Hepatocyte (in vitro differentiated cells): ENCODE measurements at regions not wholly inside any gene's neighbourhood (a gene's known extent, or its start where the extent isn't known, plus 50 kb on each side); places are given as distances from the start of the nearest gene placed in this dataset.
A peak's percentile ranks its signal among the peaks of the same experiment; 100 is the strongest.

Experiments used
- DNase-seq: peaks from one replicate; pipeline ENCODE4 v3.0.0-alpha.2; 2016; ENCODE audit warnings: low spot score
- H2AFZ ChIP-seq: fragments of 200-600 bp; sonication (generic); 2 replicates; pipeline ENCODE4 v1.6.0; 2016; ENCODE audit warnings: antibody characterized with exemption, mild to moderate bottlenecking
- H3K27ac ChIP-seq: fragments of 200-600 bp; sonication (generic); 2 replicates; pipeline ENCODE4 v1.5.1; 2016; ENCODE audit warnings: mild to moderate bottlenecking
- H3K27me3 ChIP-seq: fragments of 200-600 bp; sonication (generic); 2 replicates; pipeline ENCODE4 v1.6.1; 2016
- H3K36me3 ChIP-seq: fragments of 200-600 bp; sonication (generic); replicated peaks from 2 replicates; pipeline ENCODE4 v1.5.1; 2016; ENCODE audit warnings: low read depth; ENCODE audit not compliant: insufficient read depth
- H3K4me1 ChIP-seq: fragments of 200-600 bp; sonication (generic); 2 replicates; pipeline ENCODE4 v1.5.1; 2016; ENCODE audit warnings: mild to moderate bottlenecking, moderate library complexity; ENCODE audit not compliant: insufficient read depth
- H3K4me2 ChIP-seq: fragments of 200-600 bp; sonication (generic); 2 replicates; pipeline ENCODE4 v1.6.0; 2016
- H3K4me3 ChIP-seq: fragments of 200-600 bp; sonication (generic); 2 replicates; pipeline ENCODE4 v1.5.1; 2016; ENCODE audit warnings: mild to moderate bottlenecking
- H3K79me2 ChIP-seq: fragments of 200-600 bp; sonication (generic); 2 replicates; pipeline ENCODE4 v1.6.0; 2017; ENCODE audit warnings: mild to moderate bottlenecking
- H3K9me2 ChIP-seq: fragments of 200-600 bp; sonication (generic); replicated peaks from 2 replicates; pipeline ENCODE4 v1.6.0; 2017; ENCODE audit warnings: mild to moderate bottlenecking; ENCODE audit not compliant: insufficient read depth
- H3K9me3 ChIP-seq: fragments of 200-600 bp; sonication (generic); 2 replicates; pipeline ENCODE4 v1.5.1; 2016; ENCODE audit warnings: low read depth, mild to moderate bottlenecking
- H4K20me1 ChIP-seq: fragments of 200-600 bp; sonication (generic); 2 replicates; pipeline ENCODE4 v1.6.0; 2016; ENCODE audit warnings: mild to moderate bottlenecking; ENCODE audit not compliant: insufficient read depth, poor library complexity, severe bottlenecking
- CTCF ChIP-seq: fragments of 200-600 bp; sonication (generic); IDR thresholded peaks from 2 replicates; pipeline ENCODE4 v1.5.1; 2016; ENCODE audit warnings: antibody characterized with exemption, mild to moderate bottlenecking; ENCODE audit not compliant: poor library complexity
- EZH2 ChIP-seq: fragments of 200-600 bp; sonication (generic); IDR thresholded peaks from 2 replicates; pipeline ENCODE4 v1.6.1; 2016; ENCODE audit warnings: antibody characterized with exemption, mild to moderate bottlenecking, borderline replicate concordance
- EZH2phosphoT487 ChIP-seq: fragments of 200-600 bp; sonication (generic); IDR thresholded peaks from one replicate; pipeline ENCODE4 v1.6.1; 2018; ENCODE audit warnings: antibody characterized with exemption, mild to moderate bottlenecking, low read depth, moderate library complexity; ENCODE audit not compliant: unreplicated experiment, severe bottlenecking
- WGBS: methylation state at CpG from one replicate; pipeline ENCODE4 v1.1.6; 2016; ENCODE audit warnings: low lambda C conversion rate; ENCODE audit errors: missing lambda C conversion rate; 5-methylcytosine and 5-hydroxymethylcytosine counted together

GRCh38 chr1:234756066-234756774 is 146.2 kb upstream of the IRF2BP2 start:
- 81% methylated on average over 13 of the region's 13 CpGs for WGBS
- TF ChIP-seq EZH2phosphoT487 (no peak), CTCF (no peak), EZH2 (no peak)
- Histone ChIP-seq H3K4me2 (no peak overlapping the region), H3K4me3 (no peak overlapping the region), H3K27ac (no peak overlapping the region), H3K9me2 (no peaks in the 10 kb centered on the region), H4K20me1 (no peaks in the 10 kb centered on the region), H3K36me3 (no peaks in the 10 kb centered on the region), H3K27me3 (no peaks in the 10 kb centered on the region), H3K4me1 (peaks cover 4% of the 10 kb centered on the region), H3K79me2 (no peaks in the 10 kb centered on the region), H2AFZ (no peak overlapping the region), H3K9me3 (no peaks in the 10 kb centered on the region)
- DNase-seq = no peak

DNA sequence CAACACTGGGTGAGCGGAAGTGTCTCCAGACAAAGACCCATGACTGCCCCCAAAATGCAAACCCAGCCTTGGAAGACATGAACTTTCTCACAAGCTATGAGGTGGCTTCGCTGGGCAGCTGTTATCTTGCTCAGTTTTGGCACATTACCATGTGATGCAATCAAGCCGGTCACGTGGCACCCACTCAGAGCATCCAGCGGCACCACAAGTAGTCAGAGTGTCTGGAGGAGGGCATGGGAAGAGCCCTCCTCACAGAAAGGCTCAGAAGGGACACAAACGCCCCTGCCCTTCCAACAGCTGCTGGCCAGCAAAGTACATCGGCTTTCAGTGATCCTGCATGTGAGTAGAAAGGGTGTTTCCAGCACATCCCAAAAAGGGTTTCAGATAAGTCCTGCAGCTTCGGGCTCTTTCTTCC is 145.5 kb upstream of the IRF2BP2 start:
- Histone ChIP-seq H3K9me2 (no peaks in the 10 kb centered on the region), H3K4me2 (no peak overlapping the region)

DNA sequence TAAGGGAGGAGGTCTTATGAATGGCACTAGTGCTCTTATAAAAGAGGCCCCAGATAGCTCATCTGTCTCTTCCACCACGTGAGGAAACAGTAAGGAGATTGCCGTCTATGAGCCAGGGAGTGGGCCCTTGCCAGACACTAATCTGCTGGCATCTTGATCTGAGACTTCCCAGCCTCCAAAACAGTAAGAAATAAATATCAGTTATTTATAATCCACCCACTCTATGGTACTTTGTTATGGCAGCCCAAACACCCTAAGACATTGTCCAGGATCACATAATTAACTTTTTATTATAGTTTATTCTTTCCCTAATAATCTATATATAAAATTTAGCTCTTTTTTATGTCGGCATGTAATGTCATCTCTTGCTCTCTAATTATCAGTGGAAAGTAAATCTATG is 144.0 kb upstream of the IRF2BP2 start:
- H4K20me1 ChIP-seq = no peaks in the 10 kb centered on the region
- 68% methylated on average over 3 of the region's 3 CpGs for WGBS
- H3K27me3 ChIP-seq = no peaks in the 10 kb centered on the region
- H3K27ac ChIP-seq = no peak overlapping the region
- H3K4me3 ChIP-seq = no peak overlapping the region
- H3K4me1 ChIP-seq = peaks cover 9% of the 10 kb centered on the region
- H3K9me3 ChIP-seq = no peaks in the 10 kb centered on the region
- TF ChIP-seq EZH2 (no peak), EZH2phosphoT487 (no peak), CTCF (no peak)
- H3K36me3 ChIP-seq = no peaks in the 10 kb centered on the region
- H2AFZ ChIP-seq = no peak overlapping the region
- no peak for DNase-seq
- no peak overlapping the region for H3K4me2 ChIP-seq
- no peaks in the 10 kb centered on the region for H3K79me2 ChIP-seq
- no peaks in the 10 kb centered on the region for H3K9me2 ChIP-seq

More for the DNA sequence above, 145.5 kb upstream of the IRF2BP2 start:
- Histone ChIP-seq H3K27me3 (no peaks in the 10 kb centered on the region), H3K9me3 (no peaks in the 10 kb centered on the region), H4K20me1 (no peaks in the 10 kb centered on the region), H2AFZ (no peak overlapping the region), H3K4me1 (peaks cover 9% of the 10 kb centered on the region), H3K36me3 (no peaks in the 10 kb centered on the region), H3K27ac (no peak overlapping the region), H3K79me2 (no peaks in the 10 kb centered on the region), H3K4me3 (no peak overlapping the region)
- DNase-seq = peak; percentile 58
- TF ChIP-seq CTCF (no peak), EZH2phosphoT487 (no peak), EZH2 (no peak)
- WGBS = 78% methylated on average over 8 of the region's 8 CpGs
